ENCODE measurements at regions not wholly inside any gene's neighbourhood (a gene's known extent, or its start where the extent isn't known, plus 50 kb on each side); places are given as distances from the start of the nearest gene placed in this dataset.
"Not testable (repeated sequence)": the region's sequence is repeated elsewhere in the genome, so short reads cannot be mapped to it uniquely, and the experiment has no call there.

GRCh38 chr21:27033471-27033870 is 66.6 kb upstream of the ADAMTS5 start:
- Histone ChIP-seq H4K20me1 (ENCODE audit: control insufficient read depth, extremely low read depth, insufficient read depth, low read length) (no peaks in the 10 kb centered on the region), H3K4me3 (ENCODE audit: control insufficient read depth in 2 of 3, extremely low read depth in 1 of 3, insufficient read depth in 2 of 3, low read depth in 1 of 3, low read length in 3 of 3) (no peak overlapping the region), H2AFZ (ENCODE audit: control insufficient read depth, low read length) (no peak overlapping the region), H3K4me2 (ENCODE audit: control insufficient read depth, extremely low read depth, insufficient read depth, low read depth, low read length) (no peak overlapping the region), H3K9ac (ENCODE audit: control insufficient read depth, extremely low read depth, insufficient read depth, low read length) (no peak overlapping the region), H3K4me1 (ENCODE audit: control insufficient read depth, extremely low read depth, insufficient read depth, low read length) (no peaks in the 10 kb centered on the region), H3K9me1 (ENCODE audit: control insufficient read depth, extremely low read depth, insufficient read depth, low read length) (no peaks in the 10 kb centered on the region), H3K36me3 (ENCODE audit: control insufficient read depth in 2 of 2, extremely low read depth in 1 of 2, insufficient read depth in 2 of 2, low read length in 2 of 2) (no peaks in the 10 kb centered on the region), H3K27ac (ENCODE audit: control insufficient read depth, insufficient read depth, low read length) (no peak overlapping the region), H3K9me3 (ENCODE audit: control insufficient read depth, low read depth, low read length) (no peaks in the 10 kb centered on the region), H3K79me2 (ENCODE audit: control insufficient read depth, insufficient read depth, low read length) (no peaks in the 10 kb centered on the region), H3K27me3 (ENCODE audit: control insufficient read depth, extremely low read depth, insufficient read depth, low read length) (no peaks in the 10 kb centered on the region)
- no peak for FAIRE-seq
- dilution Hi-C loops (cut with MboI; ENCODE audit: extremely low pct_ligation_motif_present, low sequenced_read_pairs): no loop called here
- DNase-seq (ENCODE audit: low read depth, low spot score): no peak
- no peak for TF ChIP-seq CTCF (optimal IDR thresholded peaks at IDR 0.05 in 1 of 3, IDR thresholded peaks at IDR 0.05 in 1 of 3, conservative IDR thresholded peaks at IDR 0.05 in 1 of 3; ENCODE audit: extremely low read depth in 1 of 3, insufficient read depth in 2 of 3, low read length in 3 of 3)
- no peak for TF ChIP-seq EZH2 (IDR thresholded peaks at IDR 0.05; ENCODE audit: low read length)

GRCh38 chr21:27026501-27026900 is 59.6 kb upstream of the ADAMTS5 start:
- dilution Hi-C loops (cut with MboI; ENCODE audit: extremely low pct_ligation_motif_present, low sequenced_read_pairs): no loop called here
- H3K4me2 ChIP-seq (ENCODE audit: control insufficient read depth, extremely low read depth, insufficient read depth, low read depth, low read length): no peak overlapping the region
- no peaks in the 10 kb centered on the region for H3K79me2 ChIP-seq (ENCODE audit: control insufficient read depth, insufficient read depth, low read length)
- no peak overlapping the region for H3K4me3 ChIP-seq (ENCODE audit: control insufficient read depth in 2 of 3, extremely low read depth in 1 of 3, insufficient read depth in 2 of 3, low read depth in 1 of 3, low read length in 3 of 3)
- FAIRE-seq (no peak), DNase-seq (ENCODE audit: low read depth, low spot score) (no peak)
- TF ChIP-seq CTCF (optimal IDR thresholded peaks at IDR 0.05 in 1 of 3, IDR thresholded peaks at IDR 0.05 in 1 of 3, conservative IDR thresholded peaks at IDR 0.05 in 1 of 3; ENCODE audit: extremely low read depth in 1 of 3, insufficient read depth in 2 of 3, low read length in 3 of 3) (no peak), EZH2 (IDR thresholded peaks at IDR 0.05; ENCODE audit: low read length) (no peak)
- H3K9ac ChIP-seq (ENCODE audit: control insufficient read depth, extremely low read depth, insufficient read depth, low read length): no peak overlapping the region
- H3K9me1 ChIP-seq (ENCODE audit: control insufficient read depth, extremely low read depth, insufficient read depth, low read length): no peaks in the 10 kb centered on the region
- H3K4me1 ChIP-seq (ENCODE audit: control insufficient read depth, extremely low read depth, insufficient read depth, low read length): no peaks in the 10 kb centered on the region
- H3K36me3 ChIP-seq (ENCODE audit: control insufficient read depth in 2 of 2, extremely low read depth in 1 of 2, insufficient read depth in 2 of 2, low read length in 2 of 2): no peaks in the 10 kb centered on the region
- no peaks in the 10 kb centered on the region for H3K27me3 ChIP-seq (ENCODE audit: control insufficient read depth, extremely low read depth, insufficient read depth, low read length)
- H4K20me1 ChIP-seq (ENCODE audit: control insufficient read depth, extremely low read depth, insufficient read depth, low read length): no peaks in the 10 kb centered on the region
- H3K27ac ChIP-seq (ENCODE audit: control insufficient read depth, insufficient read depth, low read length): no peak overlapping the region
- H2AFZ ChIP-seq (ENCODE audit: control insufficient read depth, low read length): no peak overlapping the region
- no peaks in the 10 kb centered on the region for H3K9me3 ChIP-seq (ENCODE audit: control insufficient read depth, low read depth, low read length)

- H3K79me2 ChIP-seq (ENCODE audit: control insufficient read depth, insufficient read depth, low read length); H3K36me3 ChIP-seq (ENCODE audit: control insufficient read depth in 2 of 2, extremely low read depth in 1 of 2, insufficient read depth in 2 of 2, low read length in 2 of 2); H3K9ac ChIP-seq (ENCODE audit: control insufficient read depth, extremely low read depth, insufficient read depth, low read length); H3K9me3 ChIP-seq (ENCODE audit: control insufficient read depth, low read depth, low read length); H2AFZ ChIP-seq (ENCODE audit: control insufficient read depth, low read length); FAIRE-seq; H3K27me3 ChIP-seq (ENCODE audit: control insufficient read depth, extremely low read depth, insufficient read depth, low read length); DNase-seq (ENCODE audit: low read depth, low spot score); H3K9me1 ChIP-seq (ENCODE audit: control insufficient read depth, extremely low read depth, insufficient read depth, low read length); H3K4me3 ChIP-seq (ENCODE audit: control insufficient read depth in 2 of 3, extremely low read depth in 1 of 3, insufficient read depth in 2 of 3, low read depth in 1 of 3, low read length in 3 of 3); H4K20me1 ChIP-seq (ENCODE audit: control insufficient read depth, extremely low read depth, insufficient read depth, low read length); H3K27ac ChIP-seq (ENCODE audit: control insufficient read depth, insufficient read depth, low read length); H3K4me1 ChIP-seq (ENCODE audit: control insufficient read depth, extremely low read depth, insufficient read depth, low read length); H3K4me2 ChIP-seq (ENCODE audit: control insufficient read depth, extremely low read depth, insufficient read depth, low read depth, low read length); dilution Hi-C loops (cut with MboI; ENCODE audit: extremely low pct_ligation_motif_present, low sequenced_read_pairs): not testable (repeated sequence)
Observed at GRCh38 chr21:27025708-27026107, 58.8 kb upstream of the ADAMTS5 start.
